ENCODE measurements at regions not wholly inside any gene's neighbourhood (a gene's known extent, or its start where the extent isn't known, plus 50 kb on each side); places are given as distances from the start of the nearest gene placed in this dataset.

DNA sequence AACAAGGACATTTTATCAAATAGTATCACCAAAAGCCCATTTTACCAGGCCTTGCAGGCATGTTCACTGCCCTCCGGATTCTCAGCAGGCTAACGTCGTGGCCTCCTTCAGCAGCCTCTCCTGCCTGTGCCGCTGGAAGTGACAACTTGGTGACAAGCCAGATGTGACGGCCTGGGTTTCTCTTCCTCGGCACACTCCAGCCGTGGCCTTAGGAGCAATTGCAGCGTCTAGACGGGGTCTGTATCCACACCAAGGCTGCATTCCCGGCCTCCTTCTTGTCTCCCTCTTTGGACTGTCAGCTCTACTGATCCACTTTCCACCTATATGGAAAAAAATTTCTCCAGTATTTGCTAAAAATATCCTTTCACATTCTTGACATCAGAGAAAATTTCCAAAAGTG, 145.3 kb upstream of the MGMT start:
- DNase-seq (ENCODE audit: low read depth in 2 of 2): no peak

GRCh38 chr10:129322933-129323820, 143.9 kb upstream of the MGMT start:
- no peak for DNase-seq (ENCODE audit: low read depth in 2 of 2)

DNA sequence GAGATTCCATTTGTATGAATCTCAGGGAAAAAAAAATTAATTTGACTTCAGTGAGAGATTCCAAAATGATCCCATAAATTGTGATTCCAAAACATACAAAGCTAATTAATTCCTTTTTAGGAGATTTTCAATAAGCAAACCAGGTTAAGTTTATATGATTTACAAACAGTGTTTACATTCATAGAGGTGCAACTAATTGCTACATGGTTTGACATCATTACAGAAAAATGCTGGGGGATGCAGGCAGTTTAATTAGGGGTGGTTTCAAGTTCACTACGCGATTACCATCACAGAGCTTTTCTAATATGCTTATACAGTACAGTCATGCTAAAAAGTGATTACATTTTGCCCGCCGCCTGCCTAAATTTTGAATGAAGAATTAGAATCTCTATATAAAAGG, 143.2 kb upstream of the MGMT start:
- DNase-seq (ENCODE audit: low read depth in 2 of 2): no peak

GRCh38 chr10:129325893-129326292, 141.1 kb upstream of the MGMT start:
- no peak for DNase-seq (ENCODE audit: low read depth in 2 of 2)

- no peak for DNase-seq (ENCODE audit: low read depth in 2 of 2)
These were observed 138.5 kb upstream of the MGMT start for GRCh38 chr10:129328546-129328945.

DNA sequence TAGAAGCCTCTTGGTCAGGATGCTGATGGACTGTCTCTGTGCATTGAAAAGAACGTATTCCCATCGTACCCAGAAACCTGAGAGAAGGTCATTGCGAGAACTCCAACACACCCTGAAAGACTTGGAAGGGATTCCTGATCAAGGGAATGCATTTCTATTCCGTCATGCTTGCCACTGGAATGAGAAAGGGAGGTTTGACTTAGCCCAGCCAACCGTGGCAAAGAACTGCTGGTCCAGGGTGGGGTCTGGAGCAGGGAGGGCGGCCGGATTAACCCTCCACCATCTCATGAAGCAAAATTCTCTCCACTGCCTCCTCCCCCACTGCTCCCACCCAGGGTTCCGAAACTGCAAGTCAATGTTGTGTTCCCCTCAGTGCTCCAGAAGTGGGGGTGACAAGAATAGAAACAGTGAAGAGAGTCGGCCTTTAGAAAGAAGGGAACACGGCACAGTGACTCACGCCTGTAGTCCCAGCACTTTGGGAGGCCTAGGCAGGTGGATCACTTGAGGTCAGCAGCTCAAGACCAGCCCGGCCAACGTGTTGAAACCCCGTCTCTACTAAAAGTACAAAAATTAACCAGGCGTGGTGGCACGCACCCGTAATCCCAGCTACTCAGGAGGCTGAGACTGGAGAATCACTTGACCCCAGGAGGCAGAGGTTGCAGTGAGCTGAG, 137.5 kb upstream of the MGMT start:
- no peak for DNase-seq (ENCODE audit: low read depth in 2 of 2)

- DNase-seq (ENCODE audit: low read depth in 2 of 2): no peak
These were observed 136.8 kb upstream of the MGMT start for GRCh38 chr10:129330211-129330610.

DNA sequence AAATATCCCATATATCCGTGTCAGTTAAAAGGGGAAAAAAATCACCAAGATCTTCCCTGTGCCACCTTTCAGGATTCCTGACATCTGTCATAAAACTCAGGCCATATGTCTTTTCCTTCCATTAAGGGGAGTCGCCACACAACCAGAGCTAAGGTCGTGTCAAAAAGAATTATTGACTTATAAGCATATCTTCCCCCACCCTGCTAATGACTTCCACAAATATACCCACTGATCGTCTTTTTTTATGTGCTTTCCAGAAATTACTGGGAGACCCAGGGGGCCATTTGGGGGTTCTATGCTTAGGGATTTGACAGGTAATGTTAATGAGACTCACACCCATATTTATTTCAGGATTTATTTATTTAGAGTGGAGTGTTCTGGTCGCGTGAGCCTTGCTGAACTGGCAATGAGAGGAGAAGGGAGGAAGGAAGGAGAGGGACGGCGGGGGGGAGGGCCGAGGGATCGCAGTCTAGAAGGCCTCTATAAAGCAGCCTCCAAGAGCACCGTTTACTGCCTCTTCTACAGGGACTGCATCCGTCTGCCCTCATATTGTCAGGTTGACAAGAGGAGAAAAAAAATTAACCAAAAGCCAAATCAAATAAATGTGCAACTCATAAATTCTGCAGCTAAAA, 135.7 kb upstream of the MGMT start:
- DNase-seq (ENCODE audit: low read depth in 2 of 2): no peak

DNA sequence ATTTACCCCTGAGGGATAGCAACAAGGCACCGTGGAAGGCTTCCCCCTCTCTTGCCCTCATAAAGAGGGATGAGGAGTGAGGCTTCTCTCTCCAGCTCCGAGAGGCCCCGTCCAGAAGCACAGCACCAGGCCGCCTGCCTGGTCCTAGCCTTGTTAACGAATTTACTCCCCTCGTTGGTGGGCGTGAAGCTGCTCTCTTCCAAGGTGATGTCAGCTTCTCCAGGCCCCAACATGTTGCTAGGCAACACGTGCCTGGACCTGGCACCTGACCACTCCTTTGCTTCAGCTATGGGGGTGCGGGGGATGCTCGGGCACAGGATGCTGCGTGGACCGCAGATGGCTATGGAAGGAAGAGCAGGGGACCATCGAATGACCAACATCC, 135.2 kb upstream of the MGMT start:
- no peak for DNase-seq (ENCODE audit: low read depth in 2 of 2)

DNA sequence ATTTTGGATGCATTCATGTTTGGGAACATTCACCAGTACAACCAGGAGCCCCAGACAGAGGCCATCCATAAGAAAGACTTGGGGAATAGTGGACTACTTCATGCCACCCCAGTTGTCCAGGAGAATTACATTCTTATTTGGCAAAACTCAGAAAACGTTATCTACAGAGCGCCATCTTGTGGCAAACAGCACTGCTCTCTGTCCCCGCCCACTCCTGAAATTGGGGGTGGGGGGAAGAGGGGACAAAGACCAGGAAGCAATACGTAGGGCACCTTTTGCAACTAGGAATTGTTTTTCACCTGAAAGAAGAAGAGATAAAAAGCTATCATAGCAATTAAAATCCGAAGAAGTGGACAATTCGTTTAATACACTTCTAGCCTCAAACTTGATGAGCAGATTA, 134.6 kb upstream of the MGMT start:
- DNase-seq (ENCODE audit: low read depth in 2 of 2): peak in 1 of 2 donors; percentile 3

- no peak for DNase-seq (ENCODE audit: low read depth in 2 of 2)
These were observed 133.3 kb upstream of the MGMT start for GRCh38 chr10:129333706-129334105.

DNA sequence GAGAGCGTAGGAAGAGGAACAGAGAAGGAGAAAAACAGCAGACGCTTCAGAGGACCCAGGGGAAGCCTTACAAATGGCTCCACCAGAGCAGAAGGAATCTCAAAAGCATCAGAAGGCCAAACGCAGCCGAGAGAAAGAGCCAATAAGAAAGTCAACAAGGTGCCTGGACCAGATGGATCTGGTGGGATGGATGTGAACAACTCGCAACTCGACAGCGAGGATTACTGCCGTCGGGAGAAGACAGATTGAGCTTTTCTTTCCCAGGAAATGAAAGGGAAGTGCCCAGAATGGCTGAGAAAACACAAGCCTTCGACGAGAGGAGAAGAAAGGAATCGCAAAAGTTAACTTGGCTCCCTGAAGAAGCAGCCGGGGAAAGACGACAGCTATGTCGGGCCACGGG, 132.8 kb upstream of the MGMT start:
- DNase-seq (ENCODE audit: low read depth in 2 of 2): no peak

- DNase-seq (ENCODE audit: low read depth in 2 of 2): no peak
These were observed 131.6 kb upstream of the MGMT start for GRCh38 chr10:129335396-129335795.

GRCh38 chr10:129335942-129336341, 131.1 kb upstream of the MGMT start:
- DNase-seq (ENCODE audit: low read depth in 2 of 2): no peak

DNA sequence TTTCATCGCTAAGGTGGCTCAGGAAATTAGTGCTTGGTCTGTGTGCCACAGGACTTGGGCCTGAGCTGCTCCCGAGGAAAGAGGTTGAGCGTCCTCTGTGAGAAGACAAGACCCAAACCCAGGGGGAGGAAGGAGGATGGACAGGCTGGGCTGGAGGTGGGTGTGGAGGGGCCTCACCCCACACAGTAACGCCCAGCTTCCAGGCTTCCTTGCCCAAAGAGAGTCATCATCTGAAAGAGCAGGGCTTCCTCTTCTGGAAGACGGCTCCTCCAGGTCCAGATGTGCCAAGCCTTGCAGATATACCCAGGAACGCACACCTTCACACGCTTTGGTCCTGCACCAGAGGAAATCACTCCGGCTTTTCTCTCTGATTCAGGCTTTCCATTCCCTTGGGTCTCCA, 127.8 kb upstream of the MGMT start:
- no peak for DNase-seq (ENCODE audit: low read depth in 2 of 2)

GRCh38 chr10:129339841-129340240, 127.2 kb upstream of the MGMT start:
- DNase-seq (ENCODE audit: low read depth in 2 of 2): no peak

GRCh38 chr10:129341087-129341486, 126.0 kb upstream of the MGMT start:
- DNase-seq (ENCODE audit: low read depth in 2 of 2): no peak

DNA sequence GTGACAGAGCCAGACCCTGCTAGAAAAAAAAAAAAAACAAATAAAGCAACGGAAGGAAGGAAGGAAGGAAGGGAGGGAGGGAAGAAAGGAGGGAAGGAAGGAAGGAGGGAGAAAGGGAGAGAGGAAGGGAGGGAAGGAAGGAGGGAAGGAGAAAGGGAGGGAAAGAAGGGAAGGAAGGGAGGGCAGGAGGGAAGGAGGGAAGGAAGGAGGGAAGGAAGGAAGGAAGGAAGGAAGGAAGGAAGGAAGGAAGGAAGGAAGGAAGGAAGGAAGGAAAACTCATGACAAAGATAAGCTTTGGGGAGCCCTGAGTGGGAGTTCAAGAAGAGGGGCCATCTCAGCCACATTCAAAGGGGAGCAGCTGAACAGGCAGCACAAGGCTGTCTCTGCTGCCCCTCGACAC, 124.7 kb upstream of the MGMT start:
- no peak for DNase-seq (ENCODE audit: low read depth in 2 of 2)

DNA sequence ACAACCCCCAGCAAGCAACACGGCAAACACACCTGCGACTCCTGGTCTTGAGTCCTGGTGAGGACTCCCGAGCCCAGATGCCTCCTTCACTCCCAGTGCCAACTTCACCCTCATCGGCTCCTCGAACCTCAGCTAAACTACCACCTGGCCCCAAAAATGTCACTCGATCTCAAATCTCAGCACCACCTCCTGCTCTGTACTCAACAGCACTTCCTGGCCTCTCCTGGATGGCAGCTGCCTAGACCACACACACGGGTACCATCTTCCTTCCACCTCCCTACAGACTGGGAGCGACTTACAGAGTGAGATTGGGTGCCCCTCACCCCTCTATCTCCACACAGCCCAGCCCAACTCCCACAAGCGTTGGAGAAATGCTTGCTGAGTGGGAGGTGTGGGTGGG, 123.9 kb upstream of the MGMT start:
- no peak for DNase-seq (ENCODE audit: low read depth in 2 of 2)

DNA sequence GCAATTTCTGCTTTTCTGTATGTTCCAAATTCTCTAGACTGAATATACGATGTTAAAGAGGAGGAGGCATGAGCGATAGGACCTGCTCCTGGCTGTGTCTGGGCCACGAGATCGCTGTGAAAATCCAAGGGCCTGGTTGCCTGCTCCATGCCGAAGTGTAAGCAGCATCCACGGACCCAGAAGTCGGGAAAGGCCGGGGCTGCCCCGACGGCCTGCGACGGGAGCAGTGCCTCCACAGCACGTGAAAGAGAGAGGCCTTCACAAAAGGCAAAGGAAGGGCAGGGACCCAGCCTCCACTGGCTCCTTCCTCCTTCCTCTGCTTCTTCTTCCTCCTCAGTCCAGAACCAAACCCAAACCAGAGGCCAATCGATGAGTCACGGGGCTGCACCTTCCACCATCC, 122.9 kb upstream of the MGMT start:
- DNase-seq (ENCODE audit: low read depth in 2 of 2): no peak

GRCh38 chr10:129344731-129345355, 122.2 kb upstream of the MGMT start:
- DNase-seq (ENCODE audit: low read depth in 2 of 2): no peak

GRCh38 chr10:129345763-129346162, 121.3 kb upstream of the MGMT start:
- no peak for DNase-seq (ENCODE audit: low read depth in 2 of 2)

Data from stimulated activated CD4-positive, alpha-beta T cell treated with anti-CD3 and anti-CD28 coated beads, Interleukin-4, amount 100 ng/mL, for 48 hours (primary cell).